K562 (cell line): ENCODE measurements at regions not wholly inside any gene's neighbourhood (a gene's known extent, or its start where the extent isn't known, plus 50 kb on each side); places are given as distances from the start of the nearest gene placed in this dataset.

Experiments used
- ATAC-seq: fragments of 200-7000 bp; cut with Tn5 transposase; 3 replicates; pipeline ENCODE4 v1.9.1; 2020; ENCODE audit warnings: moderate library complexity
- BruUV-seq: library from RNA; stranded (reverse); fragments of 400-500 nt; replicated peaks from 2 replicates; lab custom pipeline; 2021; lab: Mats Ljungman, UMichigan
- CTCF ChIA-PET: fragments of 300-600 bp; formaldehyde crosslinking; extraction: SDS; loops from one replicate; lab custom pipeline; 2021; ENCODE audit warnings: low intra/inter-chr PET ratio; lab: Yijun Ruan, JAX
- POLR2A ChIA-PET: fragments of 300-600, 350-650 bp; sonication (Branson Sonifier 250); formaldehyde crosslinking; extraction: SDS; loops from one replicate; lab custom pipeline; 2021; ENCODE audit warnings: antibody characterized with exemption, inconsistent platforms; lab: Yijun Ruan, JAX
- DNase-seq, 4 experiments: peaks; one replicate each; pipeline versions ENCODE4 v3.0.0 to v3.0.0-alpha.2; 2011 to 2018; ENCODE audit warnings: low spot score in 3 of 4, mixed read lengths in 3 of 4; ENCODE audit errors: extremely low read depth in 1 of 4
- FAIRE-seq: peaks from 2 replicates; lab custom pipeline; 2011; peaks lifted over from hg19 to GRCh38; lab: Jason Lieb, UNC
- H2AFZ ChIP-seq: 2 replicates; pipeline ENCODE4 v1.6.0; 2011; ENCODE audit warnings: low read depth, low read length, control low read depth, inconsistent platforms
- H3K27ac ChIP-seq: fragments of 200-600 bp; 3 replicates; pipeline ENCODE4 v1.8.0; 2011; ENCODE audit warnings: low read depth, mild to moderate bottlenecking, control low read depth, inconsistent platforms, low read length, moderate library complexity, mixed read lengths; ENCODE audit errors: extremely low read depth
- H3K27me3 ChIP-seq, 2 experiments: fragments of 300-600 bp in 1 of 2; 2 replicates in 1 of 2; 3 replicates in 1 of 2; pipeline versions ENCODE4 v1.6.0 to v1.8.0; 2011; ENCODE audit warnings: inconsistent platforms in 2 of 2, low read length in 2 of 2, mild to moderate bottlenecking in 1 of 2, mixed read lengths in 1 of 2, moderate library complexity in 1 of 2; ENCODE audit not compliant: control insufficient read depth in 2 of 2, insufficient read depth in 2 of 2
- H3K36me3 ChIP-seq: fragments of 300-600 bp; 3 replicates; pipeline ENCODE4 v1.8.0; 2011; ENCODE audit warnings: mild to moderate bottlenecking, low read length, inconsistent platforms; ENCODE audit not compliant: control insufficient read depth, insufficient read depth
- H3K4me1 ChIP-seq, 2 experiments: fragments of 200-600 bp in 1 of 2; replicated peaks in 1 of 2; 2 replicates in 1 of 2; 3 replicates in 1 of 2; pipeline versions ENCODE4 v1.5.1 to v1.8.0; 2011; ENCODE audit warnings: inconsistent platforms in 2 of 2, low read length in 2 of 2, mild to moderate bottlenecking in 1 of 2, mixed read lengths in 1 of 2, moderate library complexity in 1 of 2; ENCODE audit not compliant: control insufficient read depth in 2 of 2, insufficient read depth in 2 of 2
- H3K4me2 ChIP-seq: 2 replicates; pipeline ENCODE4 v1.6.1; 2011; ENCODE audit warnings: low read length, control low read depth, inconsistent platforms, mixed read lengths; ENCODE audit not compliant: insufficient read depth
- H3K4me3 ChIP-seq: fragments of 200-600 bp; sonication (generic), shearing (Covaris generic); 2 replicates; pipeline ENCODE4 v1.5.1; 2016; ENCODE audit warnings: control low read depth, inconsistent platforms
- H3K79me2 ChIP-seq: fragments of 200-600 bp; 3 replicates; pipeline ENCODE4 v1.8.0; 2011; ENCODE audit warnings: low read length, inconsistent platforms; ENCODE audit not compliant: control insufficient read depth, insufficient read depth
- H3K9ac ChIP-seq, 2 experiments: 2 replicates each; pipeline versions ENCODE4 v1.6.0 to v1.6.1; 2011; ENCODE audit warnings: low read depth in 2 of 2, low read length in 2 of 2, control low read depth in 1 of 2, inconsistent platforms in 1 of 2, mild to moderate bottlenecking in 1 of 2, mixed read lengths in 1 of 2; ENCODE audit not compliant: insufficient read depth in 1 of 2
- H3K9me1 ChIP-seq: one replicate; pipeline ENCODE4 v1.6.0; 2011; ENCODE audit warnings: inconsistent platforms, mild to moderate bottlenecking, low read length, moderate library complexity; ENCODE audit not compliant: control insufficient read depth, insufficient read depth
- H3K9me3 ChIP-seq: replicated peaks from 2 replicates; pipeline ENCODE4 v1.5.1; 2011; ENCODE audit warnings: low read depth, low read length, inconsistent platforms; ENCODE audit not compliant: control insufficient read depth, insufficient read depth
- H4K20me1 ChIP-seq: replicated peaks from 2 replicates; pipeline ENCODE4 v1.6.1; 2011; ENCODE audit warnings: low read length, inconsistent platforms, mixed read lengths; ENCODE audit not compliant: control insufficient read depth, insufficient read depth
- DACH1 ChIP-seq: fragments of 450-650 bp; IDR thresholded peaks from 2 replicates; pipeline ENCODE4 v1.6.1; 2018; ENCODE audit not compliant: partially characterized antibody
- FIP1L1 ChIP-seq: fragments of 200-400 bp; formaldehyde crosslinking; IDR thresholded peaks from 2 replicates; pipeline ENCODE4 v1.6.1; 2018; ENCODE audit warnings: mild to moderate bottlenecking, low read depth, low read length; ENCODE audit not compliant: poor library complexity, severe bottlenecking
- HNRNPLL ChIP-seq: fragments of 200-400 bp; formaldehyde crosslinking; IDR thresholded peaks from 2 replicates; pipeline ENCODE4 v1.6.1; 2017; ENCODE audit warnings: low read length, low read depth, mild to moderate bottlenecking; ENCODE audit not compliant: poor library complexity, severe bottlenecking
- IFI16 ChIP-seq: fragments of 250-450 bp; sonication (Bioruptor Pico); IDR thresholded peaks from 2 replicates; pipeline ENCODE4 v2.1.2; 2022; ENCODE audit warnings: mild to moderate bottlenecking, inconsistent platforms
- ILK ChIP-seq: fragments of 450-650 bp; IDR thresholded peaks from 2 replicates; pipeline ENCODE4 v1.6.1; 2016; ENCODE audit warnings: missing genetic modification characterization, low read depth, mild to moderate bottlenecking, missing compliant biosample characterization, moderate library complexity, borderline replicate concordance
- MAZ ChIP-seq, 2 experiments: fragments of 450-650 bp in 1 of 2; sonication (generic) in 1 of 2; formaldehyde crosslinking; IDR thresholded peaks in 1 of 2; conservative IDR thresholded peaks in 1 of 2; 2 replicates each; pipeline versions ENCODE4 v1.4.0 to v1.5.0; 2020; ENCODE audit warnings: mild to moderate bottlenecking in 1 of 2, missing genetic modification reagents in 1 of 2
- NCOA4 ChIP-seq: fragments of 450-650 bp; IDR thresholded peaks from 2 replicates; pipeline ENCODE4 v1.6.1; 2018; ENCODE audit warnings: mild to moderate bottlenecking; ENCODE audit not compliant: partially characterized antibody
- YBX1 ChIP-seq: fragments of 450-650 bp; IDR thresholded peaks from 2 replicates; pipeline ENCODE4 v1.7.1; 2016; ENCODE audit warnings: mild to moderate bottlenecking
- YY1 ChIP-seq, 3 experiments: IDR thresholded peaks; 2 replicates each; pipeline ENCODE4 v1.6.1; 2011; ENCODE audit warnings: low read length in 2 of 3, mild to moderate bottlenecking in 2 of 3, moderate library complexity in 2 of 3, borderline replicate concordance in 1 of 3, control low read depth in 1 of 3, low read depth in 1 of 3; ENCODE audit not compliant: insufficient read depth in 3 of 3, insufficient replicate concordance in 2 of 3, control insufficient read depth in 1 of 3, insufficient read length in 1 of 3; ENCODE audit errors: extremely low read depth in 1 of 3
- ZNF133 ChIP-seq: fragments of 250-450 bp; sonication (Bioruptor Pico); IDR thresholded peaks from 2 replicates; pipeline ENCODE4 v1.4.0; 2020; ENCODE audit warnings: mild to moderate bottlenecking
- ZNF282 ChIP-seq: sonication (generic); formaldehyde crosslinking; IDR thresholded peaks from 2 replicates; pipeline ENCODE4 v1.8.1; 2023; ENCODE audit warnings: missing genetic modification reagents
- WGBS: fragments of 100-300 bp; shearing (Covaris generic); methylation state at CpG from one replicate; pipeline ENCODE4 v1.1.6; 2016; ENCODE audit warnings: low coverage, mixed read lengths; ENCODE audit not compliant: insufficient coverage; ENCODE audit errors: missing lambda C conversion rate; 5-methylcytosine and 5-hydroxymethylcytosine counted together
- in situ Hi-C: fragments of 300-500 bp; cut with MboI; formaldehyde crosslinking; loops from 4 replicates; pipeline ENCODE4 v1.15.0; 2018; ENCODE audit warnings: inconsistent platforms, mixed read lengths
- intact Hi-C: fragments of 100-400 bp; cut with micrococcal nuclease; formaldehyde crosslinking; loops from 2 replicates; pipeline ENCODE4 v1.14.2; 2022
- TF ChIP-seq, protein P1 (sequence below): fragments of 450-650 bp; formaldehyde crosslinking; IDR thresholded peaks from 2 replicates; pipeline ENCODE4 v1.4.0; 2020; ENCODE audit warnings: mild to moderate bottlenecking
- TF ChIP-seq, protein P2 (sequence below): fragments of 450-650 bp; formaldehyde crosslinking; conservative IDR thresholded peaks from 2 replicates; pipeline ENCODE4 v1.4.0; 2022; ENCODE audit warnings: mild to moderate bottlenecking, missing genetic modification characterization

GRCh38 chr2:891734-892133 lies 58.9 kb upstream of the SNTG2 start:
- intact Hi-C loops, result no loop called here
- WGBS, result 2% methylated on average over 4 of the region's 4 CpGs
- no peak overlapping the region for H2AFZ ChIP-seq
- H4K20me1 ChIP-seq, result no peaks in the 10 kb centered on the region; the same call in 1 of the 2 replicates
- CTCF ChIA-PET, result no interaction called here
- FAIRE-seq, result no peak
- no peaks in the 10 kb centered on the region for H3K9me3 ChIP-seq
- in situ Hi-C loops, result no loop called here
- H3K4me1 ChIP-seq, result peaks cover 0 to 10% of the 10 kb centered on the region in 2 experiments; a peak in 2 of 5 replicates
- BruUV-seq, result no TSS peak
- H3K27me3 ChIP-seq, result peaks cover 18 to 38% of the 10 kb centered on the region in 2 experiments; a peak in 4 of 5 replicates
- H3K4me3 ChIP-seq, result no peak overlapping the region
- POLR2A ChIA-PET, result no interaction called here
- H3K36me3 ChIP-seq, result no peaks in the 10 kb centered on the region
- TF ChIP-seq NCOA4, result no peak
- no peak for TF ChIP-seq MAZ (CRISPR knock-in tag; conservative IDR thresholded peaks at IDR 0.05 in 1 of 2, IDR thresholded peaks at IDR 0.05 in 1 of 2)
- no peak for TF ChIP-seq DACH1
- no peak for TF ChIP-seq YBX1
- TF ChIP-seq YY1 (IDR thresholded peaks at IDR 0.05; ENCODE audit: borderline replicate concordance in 1 of 3, control insufficient read depth in 1 of 3, extremely low read depth in 1 of 3, insufficient read depth in 3 of 3, insufficient read length in 1 of 3, insufficient replicate concordance in 2 of 3, low read depth in 1 of 3, low read length in 2 of 3), result no peak
- no peak for TF ChIP-seq ILK (tag)
- TF ChIP-seq, protein P1, sequence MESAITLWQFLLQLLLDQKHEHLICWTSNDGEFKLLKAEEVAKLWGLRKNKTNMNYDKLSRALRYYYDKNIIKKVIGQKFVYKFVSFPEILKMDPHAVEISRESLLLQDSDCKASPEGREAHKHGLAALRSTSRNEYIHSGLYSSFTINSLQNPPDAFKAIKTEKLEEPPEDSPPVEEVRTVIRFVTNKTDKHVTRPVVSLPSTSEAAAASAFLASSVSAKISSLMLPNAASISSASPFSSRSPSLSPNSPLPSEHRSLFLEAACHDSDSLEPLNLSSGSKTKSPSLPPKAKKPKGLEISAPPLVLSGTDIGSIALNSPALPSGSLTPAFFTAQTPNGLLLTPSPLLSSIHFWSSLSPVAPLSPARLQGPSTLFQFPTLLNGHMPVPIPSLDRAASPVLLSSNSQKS (CRISPR knock-in tag), result no peak
- no peak for TF ChIP-seq IFI16
- TF ChIP-seq ZNF282 (CRISPR knock-in tag), result no peak
- no peak for TF ChIP-seq HNRNPLL
- TF ChIP-seq, protein P2, sequence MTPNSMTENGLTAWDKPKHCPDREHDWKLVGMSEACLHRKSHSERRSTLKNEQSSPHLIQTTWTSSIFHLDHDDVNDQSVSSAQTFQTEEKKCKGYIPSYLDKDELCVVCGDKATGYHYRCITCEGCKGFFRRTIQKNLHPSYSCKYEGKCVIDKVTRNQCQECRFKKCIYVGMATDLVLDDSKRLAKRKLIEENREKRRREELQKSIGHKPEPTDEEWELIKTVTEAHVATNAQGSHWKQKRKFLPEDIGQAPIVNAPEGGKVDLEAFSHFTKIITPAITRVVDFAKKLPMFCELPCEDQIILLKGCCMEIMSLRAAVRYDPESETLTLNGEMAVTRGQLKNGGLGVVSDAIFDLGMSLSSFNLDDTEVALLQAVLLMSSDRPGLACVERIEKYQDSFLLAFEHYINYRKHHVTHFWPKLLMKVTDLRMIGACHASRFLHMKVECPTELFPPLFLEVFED (CRISPR knock-in tag), result no peak
- no peak for TF ChIP-seq FIP1L1
- TF ChIP-seq ZNF133 (CRISPR knock-in tag), result no peak
- TF ChIP-seq, all 486 proteins: peak for 0
- no peak overlapping the region for H3K27ac ChIP-seq
- H3K9ac ChIP-seq, result no peak overlapping the region
- H3K79me2 ChIP-seq, result no peaks in the 10 kb centered on the region
- no peak overlapping the region for H3K4me2 ChIP-seq
- ATAC-seq (no peak), DNase-seq (no peak)
- no peaks in the 10 kb centered on the region for H3K9me1 ChIP-seq
